ENCODE measurements at regions not wholly inside any gene's neighbourhood (a gene's known extent, or its start where the extent isn't known, plus 50 kb on each side); places are given as distances from the start of the nearest gene placed in this dataset.

GRCh38 chr6:78623554-78623953 is 243.8 kb upstream of the IRAK1BP1 start:
- TF ChIP-seq CTCF (IDR thresholded peaks at IDR 0.05) (no peak), POLR2A (IDR thresholded peaks at IDR 0.05) (no peak), EP300 (IDR thresholded peaks at IDR 0.05) (no peak)
